Posterior cingulate gyrus (tissue), 11 donors: ENCODE measurements at regions not wholly inside any gene's neighbourhood (a gene's known extent, or its start where the extent isn't known, plus 50 kb on each side); places are given as distances from the start of the nearest gene placed in this dataset.
"Not testable (repeated sequence)": the region's sequence is repeated elsewhere in the genome, so short reads cannot be mapped to it uniquely, and the experiment has no call there.

Experiments used
- DNase-seq, 10 donors: peaks; one replicate each; pipeline versions ENCODE4 v3.0.0 to v3.0.0-alpha.2; 2020 to 2021; ENCODE audit warnings: mixed read lengths in 3 of 10
- intact Hi-C: fragments of 100-400 bp; cut with DNase I; formaldehyde crosslinking; loops from one replicate; pipeline ENCODE4 v1.15.1; 2023

GRCh38 chr6:169145991-169146501 lies 107.6 kb downstream of the THBS2 start:
- intact Hi-C loops: loop anchor here (10.0 kb wide), 1 partner anchor 69 kb away; no protein-coding TSS in a partner anchor
- DNase-seq: peak in 4 of 10 donors; percentile 17 to 85 (median 48)

GRCh38 chr6:169145496-169145895 lies 108.2 kb downstream of the THBS2 start:
- intact Hi-C loops: loop anchor here (10.0 kb wide), 1 partner anchor 69 kb away; no protein-coding TSS in a partner anchor
- no peak for DNase-seq

- intact Hi-C loops: loop anchor here (10.0 kb wide), 1 partner anchor 70 kb away; no protein-coding TSS in a partner anchor
- no peak for DNase-seq
Observed at GRCh38 chr6:169144356-169144755, 109.3 kb downstream of the THBS2 start.

GRCh38 chr6:169142538-169142844 lies 111.2 kb downstream of the THBS2 start:
- intact Hi-C loops: loop anchor here (10.0 kb wide), 1 partner anchor 72 kb away; no protein-coding TSS in a partner anchor
- DNase-seq: no peak

- intact Hi-C loops: loop anchor here (10.0 kb wide), 1 partner anchor 73 kb away; no protein-coding TSS in a partner anchor
- peak in 8 of 10 donors; percentile 26 to 87 (median 42) for DNase-seq
Observed at GRCh38 chr6:169141671-169142537, 111.7 kb downstream of the THBS2 start.

GRCh38 chr6:169140986-169141495 lies 112.6 kb downstream of the THBS2 start:
- no peak for DNase-seq
- intact Hi-C loops: loop anchor here (10.0 kb wide), 1 partner anchor 74 kb away; no protein-coding TSS in a partner anchor

- intact Hi-C loops: no loop called here
- DNase-seq: peak in 1 of 10 donors; percentile 69
Observed at GRCh38 chr6:169139179-169139971, 114.3 kb downstream of the THBS2 start.

GRCh38 chr6:169132352-169132940 lies 121.2 kb downstream of the THBS2 start:
- intact Hi-C loops: no loop called here
- DNase-seq: no peak

GRCh38 chr6:169131390-169131789 lies 122.3 kb downstream of the THBS2 start:
- DNase-seq: peak in 1 of 10 donors; percentile 20
- intact Hi-C loops: no loop called here

- intact Hi-C loops: no loop called here
- no peak for DNase-seq
Observed at GRCh38 chr6:169130113-169130512, 123.5 kb downstream of the THBS2 start.

- no peak for DNase-seq
- intact Hi-C loops: no loop called here
Observed at GRCh38 chr6:169121013-169121412, 132.6 kb downstream of the THBS2 start.

GRCh38 chr6:169119669-169120068 lies 134.0 kb downstream of the THBS2 start:
- intact Hi-C loops: no loop called here
- DNase-seq: no peak

- no peak for DNase-seq
- intact Hi-C loops: no loop called here
Observed at GRCh38 chr6:169118346-169118830, 135.3 kb downstream of the THBS2 start.

- intact Hi-C loops: no loop called here
- no peak for DNase-seq
Observed at GRCh38 chr6:169117663-169118062, 136.0 kb downstream of the THBS2 start.

- no peak for DNase-seq
- intact Hi-C loops: no loop called here
Observed at GRCh38 chr6:169115632-169116031, 138.0 kb downstream of the THBS2 start.

- DNase-seq, intact Hi-C loops: not testable (repeated sequence)
Observed at GRCh38 chr6:169114632-169115031, 139.0 kb downstream of the THBS2 start.

GRCh38 chr6:169112483-169113320 lies 140.9 kb downstream of the THBS2 start:
- intact Hi-C loops: no loop called here
- no peak for DNase-seq

GRCh38 chr6:169111203-169111602 lies 142.4 kb downstream of the THBS2 start:
- intact Hi-C loops: no loop called here
- DNase-seq: no peak
